A673 (cell line): ENCODE measurements at regions not wholly inside any gene's neighbourhood (a gene's known extent, or its start where the extent isn't known, plus 50 kb on each side); places are given as distances from the start of the nearest gene placed in this dataset.

Experiments
- EZH2 ChIP-seq: fragments of 200-600 bp; sonication (generic); IDR thresholded peaks from 2 replicates; pipeline ENCODE4 v1.6.1; 2017; ENCODE audit warnings: borderline replicate concordance, low read depth, mild to moderate bottlenecking, mixed read lengths, antibody characterized with exemption, low read length; ENCODE audit not compliant: poor library complexity, severe bottlenecking
- TF ChIP-seq, protein P1 (sequence below): fragments of 300-800, 200-600 bp; sonication (generic); conservative IDR thresholded peaks from 2 replicates; pipeline ENCODE4 v1.5.1; 2017; ENCODE audit warnings: low read depth, mild to moderate bottlenecking, antibody characterized with exemption, low read length, moderate library complexity, mixed read lengths

- TF ChIP-seq, protein P1, sequence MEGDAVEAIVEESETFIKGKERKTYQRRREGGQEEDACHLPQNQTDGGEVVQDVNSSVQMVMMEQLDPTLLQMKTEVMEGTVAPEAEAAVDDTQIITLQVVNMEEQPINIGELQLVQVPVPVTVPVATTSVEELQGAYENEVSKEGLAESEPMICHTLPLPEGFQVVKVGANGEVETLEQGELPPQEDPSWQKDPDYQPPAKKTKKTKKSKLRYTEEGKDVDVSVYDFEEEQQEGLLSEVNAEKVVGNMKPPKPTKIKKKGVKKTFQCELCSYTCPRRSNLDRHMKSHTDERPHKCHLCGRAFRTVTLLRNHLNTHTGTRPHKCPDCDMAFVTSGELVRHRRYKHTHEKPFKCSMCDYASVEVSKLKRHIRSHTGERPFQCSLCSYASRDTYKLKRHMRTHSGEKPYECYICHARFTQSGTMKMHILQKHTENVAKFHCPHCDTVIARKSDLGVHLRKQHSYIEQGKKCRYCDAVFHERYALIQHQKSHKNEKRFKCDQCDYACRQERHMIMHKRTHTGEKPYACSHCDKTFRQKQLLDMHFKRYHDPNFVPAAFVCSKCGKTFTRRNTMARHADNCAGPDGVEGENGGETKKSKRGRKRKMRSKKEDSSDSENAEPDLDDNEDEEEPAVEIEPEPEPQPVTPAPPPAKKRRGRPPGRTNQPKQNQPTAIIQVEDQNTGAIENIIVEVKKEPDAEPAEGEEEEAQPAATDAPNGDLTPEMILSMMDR, result no peak
- TF ChIP-seq EZH2, result no peak
These were observed 96.8 kb upstream of the WASF3 start for GRCh38 chr13:26460648-26461047.
